H9 (cell line): ENCODE measurements at regions not wholly inside any gene's neighbourhood (a gene's known extent, or its start where the extent isn't known, plus 50 kb on each side); places are given as distances from the start of the nearest gene placed in this dataset.

Source experiments
- DNase-seq: peaks from one replicate; pipeline ENCODE4 v3.0.0-alpha.2; 2017
- H2AFZ ChIP-seq: one replicate; pipeline ENCODE4 v1.6.1; 2013; ENCODE audit warnings: mild to moderate bottlenecking, low read length, control low read depth, moderate library complexity
- H2AK5ac ChIP-seq: 2 replicates; pipeline ENCODE4 v1.6.1; 2013; ENCODE audit warnings: low read length, control low read depth, mixed read lengths; ENCODE audit not compliant: insufficient read length
- H2BK120ac ChIP-seq: one replicate; pipeline ENCODE4 v1.6.1; 2013; ENCODE audit warnings: low read depth, mild to moderate bottlenecking, low read length, control low read depth, inconsistent platforms; ENCODE audit not compliant: poor library complexity, severe bottlenecking
- H2BK12ac ChIP-seq: 2 replicates; pipeline ENCODE4 v1.6.1; 2013; ENCODE audit warnings: low read length, control low read depth, mixed read lengths, low read depth; ENCODE audit not compliant: insufficient read length
- H2BK15ac ChIP-seq: 2 replicates; pipeline ENCODE4 v1.6.1; 2013; ENCODE audit warnings: low read depth, low read length, control low read depth
- H2BK20ac ChIP-seq: one replicate; pipeline ENCODE4 v1.6.1; 2013; ENCODE audit warnings: low read depth, mild to moderate bottlenecking, low read length, control low read depth, inconsistent platforms; ENCODE audit not compliant: poor library complexity, severe bottlenecking
- H2BK5ac ChIP-seq: 2 replicates; pipeline ENCODE4 v1.6.1; 2013; ENCODE audit warnings: low read length, control low read depth, mixed read lengths; ENCODE audit not compliant: insufficient read length
- H3K14ac ChIP-seq: 2 replicates; pipeline ENCODE4 v1.6.1; 2013; ENCODE audit warnings: low read length, control low read depth; ENCODE audit not compliant: insufficient read depth
- H3K18ac ChIP-seq: 2 replicates; pipeline ENCODE4 v1.6.1; 2013; ENCODE audit warnings: low read depth, mild to moderate bottlenecking, mixed read lengths, low read length, control low read depth; ENCODE audit not compliant: insufficient read length
- H3K23ac ChIP-seq: 2 replicates; pipeline ENCODE4 v1.6.1; 2013; ENCODE audit warnings: low read length, control low read depth, mixed read lengths, low read depth; ENCODE audit not compliant: insufficient read length
- H3K23me2 ChIP-seq: 2 replicates; pipeline ENCODE4 v1.6.1; 2013; ENCODE audit warnings: low read depth, mild to moderate bottlenecking, mixed read lengths, low read length, control low read depth; ENCODE audit not compliant: insufficient read length, poor library complexity, severe bottlenecking
- H3K27ac ChIP-seq: 2 replicates; pipeline ENCODE4 v1.5.1; 2013; ENCODE audit warnings: low read length, control low read depth, mixed read lengths, low read depth; ENCODE audit not compliant: insufficient read length
- H3K27me3 ChIP-seq: 2 replicates; pipeline ENCODE4 v1.6.1; 2013; ENCODE audit warnings: low read length, control low read depth, inconsistent platforms; ENCODE audit not compliant: insufficient read depth
- H3K4ac ChIP-seq: 2 replicates; pipeline ENCODE4 v1.6.1; 2013; ENCODE audit warnings: low read depth, mild to moderate bottlenecking, control low read depth, inconsistent platforms, low read length, moderate library complexity
- H3K4me1 ChIP-seq: 2 replicates; pipeline ENCODE4 v1.6.1; 2013; ENCODE audit warnings: low read length, control low read depth, inconsistent platforms; ENCODE audit not compliant: insufficient read depth
- H3K4me2 ChIP-seq: 2 replicates; pipeline ENCODE4 v1.6.1; 2013; ENCODE audit warnings: low read length, control low read depth, mixed read lengths; ENCODE audit not compliant: insufficient read length, insufficient read depth
- H3K56ac ChIP-seq: 2 replicates; pipeline ENCODE4 v1.6.1; 2013; ENCODE audit warnings: low read depth, mild to moderate bottlenecking, mixed read lengths, low read length, control low read depth; ENCODE audit not compliant: insufficient read length
- H3K79me1 ChIP-seq: 2 replicates; pipeline ENCODE4 v1.6.1; 2013; ENCODE audit warnings: low read depth, mild to moderate bottlenecking, moderate library complexity, low read length, control low read depth, inconsistent platforms; ENCODE audit not compliant: insufficient read depth, poor library complexity, severe bottlenecking
- H3K79me2 ChIP-seq: 2 replicates; pipeline ENCODE4 v1.6.1; 2013; ENCODE audit warnings: low read length, control low read depth, inconsistent platforms; ENCODE audit not compliant: insufficient read depth
- H3K9ac ChIP-seq: 2 replicates; pipeline ENCODE4 v1.6.1; 2013; ENCODE audit warnings: low read length, control low read depth, mixed read lengths; ENCODE audit not compliant: insufficient read length; ENCODE audit errors: extremely low read depth
- H3K9me3 ChIP-seq: one replicate; pipeline ENCODE4 v1.6.1; 2013; ENCODE audit warnings: low read depth, low read length, inconsistent platforms; ENCODE audit not compliant: control insufficient read depth
- H3T11ph ChIP-seq: one replicate; pipeline ENCODE4 v1.6.1; 2013; ENCODE audit warnings: mild to moderate bottlenecking, low read length, control low read depth, inconsistent platforms
- H4K20me1 ChIP-seq: one replicate; pipeline ENCODE4 v1.6.1; 2013; ENCODE audit not compliant: control insufficient read depth, insufficient read length, insufficient read depth
- H4K5ac ChIP-seq: 2 replicates; pipeline ENCODE4 v1.6.1; 2013; ENCODE audit warnings: low read depth, mild to moderate bottlenecking, mixed read lengths, low read length, control low read depth; ENCODE audit not compliant: insufficient read length
- H4K8ac ChIP-seq: replicated peaks from 2 replicates; pipeline ENCODE4 v1.6.1; 2013; ENCODE audit warnings: low read length, control low read depth, mixed read lengths, low read depth; ENCODE audit not compliant: insufficient read length
- H4K91ac ChIP-seq: 2 replicates; pipeline ENCODE4 v1.6.1; 2013; ENCODE audit warnings: low read depth, mild to moderate bottlenecking, moderate library complexity, mixed read lengths, low read length, control low read depth; ENCODE audit not compliant: insufficient read length
- H3K27ac Mint-ChIP-seq, 3 experiments: 2 replicates in 2 of 3; 3 replicates in 1 of 3; pipeline ENCODE4 v1.8.0; 2020 to 2021; ENCODE audit warnings: mixed read lengths in 3 of 3, mild to moderate bottlenecking in 1 of 3, moderate library complexity in 1 of 3
- H3K27me3 Mint-ChIP-seq: 2 replicates; pipeline ENCODE4 v1.8.0; 2021; ENCODE audit warnings: low read depth, mild to moderate bottlenecking, moderate library complexity, mixed read lengths
- H3K36me3 Mint-ChIP-seq, 3 experiments: 2 replicates in 2 of 3; 3 replicates in 1 of 3; pipeline ENCODE4 v1.8.0; 2020 to 2021; ENCODE audit warnings: low read depth in 3 of 3, mixed read lengths in 3 of 3; ENCODE audit not compliant: insufficient read depth in 1 of 3
- H3K4me1 Mint-ChIP-seq, 2 experiments: 2 replicates each; pipeline ENCODE4 v1.8.0; 2020; ENCODE audit warnings: mixed read lengths in 2 of 2
- H3K4me3 Mint-ChIP-seq, 2 experiments: 2 replicates in 1 of 2; 3 replicates in 1 of 2; pipeline ENCODE4 v1.8.0; 2020 to 2021; ENCODE audit warnings: mild to moderate bottlenecking in 2 of 2, mixed read lengths in 2 of 2, moderate library complexity in 1 of 2
- H3K9me3 Mint-ChIP-seq, 2 experiments: 2 replicates in 1 of 2; 3 replicates in 1 of 2; pipeline ENCODE4 v1.8.0; 2020; ENCODE audit warnings: mild to moderate bottlenecking in 2 of 2, mixed read lengths in 2 of 2, moderate library complexity in 1 of 2
- WGBS: extraction: QIAGEN DNeasy Blood & Tissue Kit; methylation state at CpG from one replicate; pipeline ENCODE4 v1.1.7; 2013; ENCODE audit warnings: missing lambda C conversion rate, low lambda C conversion rate, mixed read lengths; ENCODE audit not compliant: insufficient read length; ENCODE audit errors: extremely low coverage; 5-methylcytosine and 5-hydroxymethylcytosine counted together
- TF ChIP-seq, protein P1 (sequence below): fragments of 200-600 bp; sonication (generic); conservative IDR thresholded peaks from 3 replicates; pipeline ENCODE4 v1.8.0; 2021; ENCODE audit warnings: antibody characterized with exemption, mild to moderate bottlenecking

DNA sequence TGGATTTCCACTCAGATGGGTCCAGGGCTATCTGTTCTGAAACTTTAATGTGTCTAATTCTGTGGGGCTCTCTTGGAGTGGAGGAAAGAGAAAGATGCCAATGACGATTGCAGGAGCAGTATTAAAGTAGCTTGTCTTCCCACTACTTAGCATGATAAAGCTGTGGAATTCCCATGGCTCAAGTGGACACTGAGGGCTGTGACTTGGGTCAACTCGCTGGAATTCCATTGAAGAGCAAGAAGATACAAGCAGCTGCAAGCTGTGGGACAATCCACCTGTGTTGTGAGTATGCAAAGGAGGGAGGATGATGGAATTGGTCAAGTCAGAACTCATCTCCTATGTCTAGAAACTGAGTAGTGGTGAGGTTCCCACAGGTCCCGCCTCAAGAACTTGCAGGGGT lies 154.2 kb upstream of the MINDY3 start:
- no peak overlapping the region for H2BK12ac ChIP-seq
- no peaks in the 10 kb centered on the region for H3K23me2 ChIP-seq
- H2AFZ ChIP-seq = no peak overlapping the region
- no peak overlapping the region for H3K27ac ChIP-seq
- H3K4me1 ChIP-seq = peaks cover 2% of the 10 kb centered on the region; the same call in 1 of the 2 replicates
- no peak overlapping the region for H3K4me2 ChIP-seq
- Mint-ChIP-seq H3K27me3 (no peaks in the 10 kb centered on the region), H3K4me3 (no peak overlapping the region), H3K9me3 (peaks cover 0 to 4% of the 10 kb centered on the region in 2 experiments; a peak in 1 of 5 replicates), H3K36me3 (no peaks in the 10 kb centered on the region), H3K27ac (peak overlapping the region in 1 of 3 experiments; percentile 35; a peak in 2 of 7 replicates), H3K4me1 (peaks cover 7 to 8% of the 10 kb centered on the region in 2 experiments)
- no peak overlapping the region for H3K4ac ChIP-seq
- no peak overlapping the region for H2BK5ac ChIP-seq
- no peaks in the 10 kb centered on the region for H3K79me1 ChIP-seq
- no peak overlapping the region for H3K14ac ChIP-seq
- no peak for DNase-seq
- no peak overlapping the region for H3K56ac ChIP-seq
- no peak overlapping the region for H3T11ph ChIP-seq
- H2BK120ac ChIP-seq = no peak overlapping the region
- whole genome bisulfite sequencing = no CpG with 5 or more reads among the region's 3 CpGs
- no peak overlapping the region for H2AK5ac ChIP-seq
- H4K8ac ChIP-seq = no peak overlapping the region
- TF ChIP-seq, protein P1, sequence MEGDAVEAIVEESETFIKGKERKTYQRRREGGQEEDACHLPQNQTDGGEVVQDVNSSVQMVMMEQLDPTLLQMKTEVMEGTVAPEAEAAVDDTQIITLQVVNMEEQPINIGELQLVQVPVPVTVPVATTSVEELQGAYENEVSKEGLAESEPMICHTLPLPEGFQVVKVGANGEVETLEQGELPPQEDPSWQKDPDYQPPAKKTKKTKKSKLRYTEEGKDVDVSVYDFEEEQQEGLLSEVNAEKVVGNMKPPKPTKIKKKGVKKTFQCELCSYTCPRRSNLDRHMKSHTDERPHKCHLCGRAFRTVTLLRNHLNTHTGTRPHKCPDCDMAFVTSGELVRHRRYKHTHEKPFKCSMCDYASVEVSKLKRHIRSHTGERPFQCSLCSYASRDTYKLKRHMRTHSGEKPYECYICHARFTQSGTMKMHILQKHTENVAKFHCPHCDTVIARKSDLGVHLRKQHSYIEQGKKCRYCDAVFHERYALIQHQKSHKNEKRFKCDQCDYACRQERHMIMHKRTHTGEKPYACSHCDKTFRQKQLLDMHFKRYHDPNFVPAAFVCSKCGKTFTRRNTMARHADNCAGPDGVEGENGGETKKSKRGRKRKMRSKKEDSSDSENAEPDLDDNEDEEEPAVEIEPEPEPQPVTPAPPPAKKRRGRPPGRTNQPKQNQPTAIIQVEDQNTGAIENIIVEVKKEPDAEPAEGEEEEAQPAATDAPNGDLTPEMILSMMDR = no peak
- H2BK20ac ChIP-seq = no peak overlapping the region
- H4K5ac ChIP-seq = no peak overlapping the region
- no peak overlapping the region for H2BK15ac ChIP-seq
- no peak overlapping the region for H3K18ac ChIP-seq
- no peaks in the 10 kb centered on the region for H3K79me2 ChIP-seq
- H4K91ac ChIP-seq = no peak overlapping the region
- no peak overlapping the region for H3K9ac ChIP-seq
- H3K9me3 ChIP-seq = no peaks in the 10 kb centered on the region
- H3K23ac ChIP-seq = no peak overlapping the region
- H3K27me3 ChIP-seq = no peaks in the 10 kb centered on the region
- H4K20me1 ChIP-seq = no peaks in the 10 kb centered on the region
